HG03060 (cell line): ENCODE measurements at regions not wholly inside any gene's neighbourhood (a gene's known extent, or its start where the extent isn't known, plus 50 kb on each side); places are given as distances from the start of the nearest gene placed in this dataset.

Source experiments
- ATAC-seq: cut with Tn5 transposase; IDR thresholded peaks from one replicate; pipeline ENCODE4 v1.9.1; 2021; ENCODE audit warnings: low read depth, moderate number of reproducible peaks; ENCODE audit not compliant: unreplicated experiment

GRCh38 chr20:60955706-60956105 lies 296.4 kb upstream of the CDH4 start:
- ATAC-seq: no peak

- no peak for ATAC-seq
Observed at GRCh38 chr20:60956194-60956593, 295.9 kb upstream of the CDH4 start.

- ATAC-seq: no peak
Observed at GRCh38 chr20:60957621-60958020, 294.4 kb upstream of the CDH4 start.

GRCh38 chr20:60959971-60960370 lies 292.1 kb upstream of the CDH4 start:
- no peak for ATAC-seq

GRCh38 chr20:60960500-60960899 lies 291.6 kb upstream of the CDH4 start:
- ATAC-seq: no peak

- no peak for ATAC-seq
Observed at GRCh38 chr20:60961551-60961950, 290.5 kb upstream of the CDH4 start.

GRCh38 chr20:60962367-60963045 lies 289.6 kb upstream of the CDH4 start:
- no peak for ATAC-seq

GRCh38 chr20:60963146-60963545 lies 288.9 kb upstream of the CDH4 start:
- ATAC-seq: no peak

- no peak for ATAC-seq
Observed at GRCh38 chr20:60964911-60965310, 287.1 kb upstream of the CDH4 start.

- no peak for ATAC-seq
Observed at GRCh38 chr20:60966031-60966430, 286.0 kb upstream of the CDH4 start.

GRCh38 chr20:60966766-60967165 lies 285.3 kb upstream of the CDH4 start:
- no peak for ATAC-seq

GRCh38 chr20:60967431-60968316 lies 284.4 kb upstream of the CDH4 start:
- ATAC-seq: no peak

- no peak for ATAC-seq
Observed at GRCh38 chr20:60968853-60969720, 283.0 kb upstream of the CDH4 start.

- no peak for ATAC-seq
Observed at GRCh38 chr20:60970601-60971000, 281.5 kb upstream of the CDH4 start.

GRCh38 chr20:60974022-60974421 lies 278.0 kb upstream of the CDH4 start:
- ATAC-seq: no peak

- no peak for ATAC-seq
Observed at GRCh38 chr20:60974441-60974945, 277.6 kb upstream of the CDH4 start.

- no peak for ATAC-seq
Observed at GRCh38 chr20:60976139-60976538, 275.9 kb upstream of the CDH4 start.

- no peak for ATAC-seq
Observed at GRCh38 chr20:60976913-60977312, 275.1 kb upstream of the CDH4 start.

GRCh38 chr20:60977901-60978300 lies 274.2 kb upstream of the CDH4 start:
- ATAC-seq: no peak

- no peak for ATAC-seq
Observed at GRCh38 chr20:60984666-60985065, 267.4 kb upstream of the CDH4 start.
